GM12878 (cell line): ENCODE measurements at regions not wholly inside any gene's neighbourhood (a gene's known extent, or its start where the extent isn't known, plus 50 kb on each side); places are given as distances from the start of the nearest gene placed in this dataset.

Source experiments
- BRCA1 ChIP-seq: IDR thresholded peaks from 2 replicates; pipeline ENCODE4 v1.6.1; 2011; ENCODE audit warnings: low read depth, low read length, improper control_type of control experiment
- CTCF ChIP-seq, 3 experiments: IDR thresholded peaks in 2 of 3; conservative IDR thresholded peaks in 1 of 3; 2 replicates each; pipeline ENCODE4 v1.5.1; 2011; ENCODE audit warnings: low read depth in 3 of 3, low read length in 3 of 3, mild to moderate bottlenecking in 3 of 3, control low read depth in 2 of 3, moderate library complexity in 2 of 3, inconsistent platforms in 1 of 3, mixed read lengths in 1 of 3; ENCODE audit not compliant: control insufficient read depth in 2 of 3, insufficient read depth in 1 of 3; ENCODE audit errors: extremely low read depth in 1 of 3
- EP300 ChIP-seq, 2 experiments: fragments of 150-350 bp in 1 of 2; IDR thresholded peaks; 2 replicates each; pipeline ENCODE4 v1.6.1; 2011 to 2012; ENCODE audit warnings: low read depth in 2 of 2, low read length in 2 of 2, borderline replicate concordance in 1 of 2, improper control_type of control experiment in 1 of 2, inconsistent platforms in 1 of 2; ENCODE audit not compliant: control insufficient read depth in 1 of 2
- KDM1A ChIP-seq: fragments of 200-600 bp; sonication (generic); IDR thresholded peaks from 2 replicates; pipeline ENCODE4 v1.6.1; 2016; ENCODE audit warnings: borderline replicate concordance
- MXI1 ChIP-seq: fragments of 150-350 bp; IDR thresholded peaks from 2 replicates; pipeline ENCODE4 v1.6.1; 2011; ENCODE audit warnings: low read depth, mild to moderate bottlenecking, inconsistent platforms, low read length, improper control_type of control experiment
- NFXL1 ChIP-seq: fragments of 450-650 bp; IDR thresholded peaks from 2 replicates; pipeline ENCODE4 v1.6.1; 2017; ENCODE audit warnings: antibody characterized with exemption, mild to moderate bottlenecking, borderline replicate concordance
- POLR2AphosphoS5 ChIP-seq: IDR thresholded peaks from 2 replicates; pipeline ENCODE4 v1.6.1; 2011; ENCODE audit warnings: mild to moderate bottlenecking, low read length, inconsistent platforms
- RAD21 ChIP-seq: IDR thresholded peaks from 2 replicates; pipeline ENCODE4 v1.6.1; 2011; ENCODE audit warnings: mild to moderate bottlenecking, low read depth, low read length, moderate library complexity; ENCODE audit not compliant: insufficient read depth
- REST ChIP-seq: IDR thresholded peaks from 2 replicates; pipeline ENCODE4 v1.6.1; 2012; ENCODE audit warnings: mild to moderate bottlenecking, low read depth, low read length
- SIN3A ChIP-seq: IDR thresholded peaks from 2 replicates; pipeline ENCODE4 v1.6.1; 2012; ENCODE audit warnings: low read depth, low read length, improper control_type of control experiment
- SMAD1 ChIP-seq: fragments of 450-650 bp; IDR thresholded peaks from 2 replicates; pipeline ENCODE4 v1.6.1; 2018; ENCODE audit warnings: mild to moderate bottlenecking, low read depth; ENCODE audit not compliant: partially characterized antibody
- SREBF2 ChIP-seq: IDR thresholded peaks from 2 replicates; pipeline ENCODE4 v1.6.1; 2012; ENCODE audit warnings: mild to moderate bottlenecking, low read length
- TCF12 ChIP-seq: IDR thresholded peaks from 2 replicates; pipeline ENCODE4 v1.6.1; 2011; ENCODE audit warnings: low read depth, mild to moderate bottlenecking, low read length
- ZNF274 ChIP-seq: IDR thresholded peaks from one replicate; pipeline ENCODE4 v1.8.0; 2011; ENCODE audit not compliant: insufficient read length, insufficient read depth

GRCh38 chr13:55728247-55728646 is 1412.5 kb upstream of the PRR20A start:
- no peak for TF ChIP-seq RAD21
- TF ChIP-seq KDM1A: no peak
- TF ChIP-seq CTCF (IDR thresholded peaks at IDR 0.05 in 2 of 3, conservative IDR thresholded peaks at IDR 0.05 in 1 of 3; ENCODE audit: control insufficient read depth in 2 of 3, extremely low read depth in 1 of 3, insufficient read depth in 1 of 3, low read depth in 3 of 3, low read length in 3 of 3): no peak
- TF ChIP-seq NFXL1: no peak
- no peak for TF ChIP-seq ZNF274
- TF ChIP-seq EP300 (IDR thresholded peaks at IDR 0.05; ENCODE audit: borderline replicate concordance in 1 of 2, control insufficient read depth in 1 of 2, low read depth in 2 of 2, low read length in 2 of 2): no peak
- TF ChIP-seq SIN3A: no peak
- no peak for TF ChIP-seq REST
- TF ChIP-seq BRCA1: no peak
- no peak for TF ChIP-seq SREBF2
- no peak for TF ChIP-seq SMAD1
- no peak for TF ChIP-seq MXI1
- no peak for TF ChIP-seq POLR2AphosphoS5
- no peak for TF ChIP-seq TCF12
